Spleen (tissue), 11 donors: ENCODE measurements at regions not wholly inside any gene's neighbourhood (a gene's known extent, or its start where the extent isn't known, plus 50 kb on each side); places are given as distances from the start of the nearest gene placed in this dataset.

Experiments
- DNase-seq: peaks from one replicate; pipeline ENCODE4 v3.0.0-alpha.2; 2020
- H3K27ac ChIP-seq, 8 donors: fragments of 200-600 bp; sonication (generic) in 7 of 8; 1 replicate in 4 of 8; 2 replicates in 4 of 8; pipeline versions ENCODE4 v1.5.0 to v1.8.0; 2016 to 2021; ENCODE audit warnings: inconsistent platforms in 4 of 8, mild to moderate bottlenecking in 4 of 8, moderate library complexity in 1 of 8
- H3K27me3 ChIP-seq, 7 donors: fragments of 200-600 bp; sonication (generic) in 6 of 7; replicated peaks in 1 of 7; 1 replicate in 4 of 7; 2 replicates in 3 of 7; pipeline versions ENCODE4 v1.5.0 to v1.8.0; 2016 to 2021; ENCODE audit warnings: inconsistent platforms in 3 of 7, mild to moderate bottlenecking in 1 of 7
- H3K36me3 ChIP-seq, 6 donors: fragments of 200-600 bp; sonication (generic) in 5 of 6; 1 replicate in 4 of 6; 2 replicates in 2 of 6; pipeline versions ENCODE4 v1.5.0 to v1.8.0; 2016 to 2021; ENCODE audit warnings: inconsistent platforms in 2 of 6
- H3K4me1 ChIP-seq, 6 donors: fragments of 200-600 bp; sonication (generic) in 5 of 6; 1 replicate in 3 of 6; 2 replicates in 3 of 6; pipeline versions ENCODE4 v1.5.0 to v1.8.0; 2016 to 2021; ENCODE audit warnings: inconsistent platforms in 3 of 6
- H3K4me3 ChIP-seq, 8 donors: fragments of 200-600 bp; sonication (generic) in 7 of 8; 1 replicate in 4 of 8; 2 replicates in 4 of 8; pipeline versions ENCODE4 v1.5.0 to v1.8.0; 2016 to 2021; ENCODE audit warnings: inconsistent platforms in 4 of 8, mild to moderate bottlenecking in 4 of 8, moderate library complexity in 2 of 8
- H3K9me3 ChIP-seq, 8 donors: fragments of 200-600 bp; sonication (generic) in 7 of 8; 1 replicate in 4 of 8; 2 replicates in 4 of 8; pipeline versions ENCODE4 v1.5.0 to v1.8.0; 2016 to 2021; ENCODE audit warnings: inconsistent platforms in 4 of 8
- POLR2A ChIP-seq, 3 donors: fragments of 450-650 bp; IDR thresholded peaks; one replicate each; pipeline ENCODE4 v1.5.1; 2017; ENCODE audit warnings: antibody characterized with exemption in 3 of 3, mild to moderate bottlenecking in 1 of 3
- POLR2AphosphoS5 ChIP-seq, 3 donors: sonication (generic); formaldehyde crosslinking; IDR thresholded peaks; one replicate each; pipeline ENCODE4 v1.5.1; 2017; ENCODE audit warnings: antibody characterized with exemption in 3 of 3
- WGBS, 5 donors: extraction: QIAGEN DNeasy Blood & Tissue Kit in 3 of 5; methylation state at CpG; one replicate each; pipeline versions ENCODE4 v1.1.5 to v1.1.7; 2013 to 2018; 5-methylcytosine and 5-hydroxymethylcytosine counted together
- intact Hi-C: fragments of 100-400 bp; cut with DNase I; formaldehyde crosslinking; loops from one replicate; pipeline ENCODE4 v1.15.0; 2023; ENCODE audit warnings: low total_unique reads
- TF ChIP-seq, protein P1 (sequence below), 11 experiments: fragments of 200-600 bp in 7 of 11; fragments of 450-650 bp in 4 of 11; sonication (generic) in 4 of 11; IDR thresholded peaks in 8 of 11; conservative IDR thresholded peaks in 3 of 11; 1 replicate in 7 of 11; 2 replicates in 4 of 11; pipeline versions ENCODE4 v1.4.0 to v1.8.0; 2016 to 2021; ENCODE audit warnings: antibody characterized with exemption in 11 of 11, inconsistent platforms in 4 of 11, mild to moderate bottlenecking in 1 of 11
- donor health status: healthy with polysubstance abuse.
- donor health status: DM: no; HTN: no; CAD: no; lungs with moderate emphysema.
- donor health status: DM: no; HTN: no; CAD: no.
- donor health status: Bipolar disorder and iron deficiency.
- donor health status: healthy.
- donor health status: DM: no; HTN: no; CAD: no.
- donor health status: DM: yes; HTN: yes; CAD: no.

DNA sequence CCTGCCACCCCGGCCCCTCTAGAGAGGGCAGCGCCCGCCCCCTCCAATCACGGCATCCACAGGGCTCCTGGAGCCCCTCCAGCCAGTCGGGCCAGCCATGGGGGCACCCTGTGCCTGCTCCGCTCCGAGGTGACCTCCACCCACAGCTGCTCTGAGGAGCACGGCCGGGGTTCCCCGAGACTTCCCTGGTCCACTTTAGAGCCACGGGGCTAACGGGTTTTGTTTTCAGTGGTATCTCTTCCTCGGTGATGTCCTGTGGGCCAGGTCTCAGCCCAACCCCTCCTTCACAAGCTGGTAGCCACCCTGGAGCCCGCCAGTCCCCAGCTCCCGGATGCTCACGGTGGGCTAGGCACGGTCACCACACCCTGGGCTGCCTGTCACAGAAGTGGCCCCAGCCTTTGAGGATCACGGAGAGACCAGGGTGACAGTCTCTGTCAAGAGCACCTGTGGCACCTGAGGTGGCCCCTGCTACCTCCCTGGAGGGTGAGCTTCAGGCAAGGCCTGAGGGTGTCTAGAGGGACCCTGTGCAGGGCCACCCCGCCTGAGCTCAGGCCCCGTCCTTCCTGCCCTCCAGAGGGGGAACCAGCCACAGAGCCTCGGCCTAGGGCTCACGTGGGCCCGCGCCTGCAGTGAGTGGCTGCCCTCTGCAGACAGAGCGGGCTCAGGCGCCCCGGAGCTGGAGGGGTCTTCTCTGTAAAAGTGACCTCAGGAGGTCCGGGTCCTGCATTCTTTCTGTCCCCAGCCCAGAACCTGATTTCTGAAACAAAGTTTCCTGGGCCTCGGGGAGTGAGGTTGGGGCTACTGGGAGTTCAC lies 146.0 kb upstream of the C14orf180 start:
- intact Hi-C loops = no loop called here
- no peak overlapping the region for H3K4me3 ChIP-seq
- no peak overlapping the region for H3K27ac ChIP-seq
- H3K9me3 ChIP-seq = no peaks in the 10 kb centered on the region
- no peaks in the 10 kb centered on the region for H3K36me3 ChIP-seq
- DNase-seq = peak; percentile 69
- TF ChIP-seq POLR2A (IDR thresholded peaks at IDR 0.05) (no peak), POLR2AphosphoS5 (IDR thresholded peaks at IDR 0.05) (no peak)
- TF ChIP-seq, protein P1, sequence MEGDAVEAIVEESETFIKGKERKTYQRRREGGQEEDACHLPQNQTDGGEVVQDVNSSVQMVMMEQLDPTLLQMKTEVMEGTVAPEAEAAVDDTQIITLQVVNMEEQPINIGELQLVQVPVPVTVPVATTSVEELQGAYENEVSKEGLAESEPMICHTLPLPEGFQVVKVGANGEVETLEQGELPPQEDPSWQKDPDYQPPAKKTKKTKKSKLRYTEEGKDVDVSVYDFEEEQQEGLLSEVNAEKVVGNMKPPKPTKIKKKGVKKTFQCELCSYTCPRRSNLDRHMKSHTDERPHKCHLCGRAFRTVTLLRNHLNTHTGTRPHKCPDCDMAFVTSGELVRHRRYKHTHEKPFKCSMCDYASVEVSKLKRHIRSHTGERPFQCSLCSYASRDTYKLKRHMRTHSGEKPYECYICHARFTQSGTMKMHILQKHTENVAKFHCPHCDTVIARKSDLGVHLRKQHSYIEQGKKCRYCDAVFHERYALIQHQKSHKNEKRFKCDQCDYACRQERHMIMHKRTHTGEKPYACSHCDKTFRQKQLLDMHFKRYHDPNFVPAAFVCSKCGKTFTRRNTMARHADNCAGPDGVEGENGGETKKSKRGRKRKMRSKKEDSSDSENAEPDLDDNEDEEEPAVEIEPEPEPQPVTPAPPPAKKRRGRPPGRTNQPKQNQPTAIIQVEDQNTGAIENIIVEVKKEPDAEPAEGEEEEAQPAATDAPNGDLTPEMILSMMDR (IDR thresholded peaks at IDR 0.05 in 8 of 11, conservative IDR thresholded peaks at IDR 0.05 in 3 of 11) = no peak
- H3K4me1 ChIP-seq = peaks cover 6 to 25% (median 15%) of the 10 kb centered on the region in 6 donors
- 83 to 91% (median 88%) methylated on average over 22 to 29 of the region's 29 CpGs for WGBS, 5 donors
- peaks cover 0 to 13% (median 0%) of the 10 kb centered on the region in 7 donors for H3K27me3 ChIP-seq

DNA sequence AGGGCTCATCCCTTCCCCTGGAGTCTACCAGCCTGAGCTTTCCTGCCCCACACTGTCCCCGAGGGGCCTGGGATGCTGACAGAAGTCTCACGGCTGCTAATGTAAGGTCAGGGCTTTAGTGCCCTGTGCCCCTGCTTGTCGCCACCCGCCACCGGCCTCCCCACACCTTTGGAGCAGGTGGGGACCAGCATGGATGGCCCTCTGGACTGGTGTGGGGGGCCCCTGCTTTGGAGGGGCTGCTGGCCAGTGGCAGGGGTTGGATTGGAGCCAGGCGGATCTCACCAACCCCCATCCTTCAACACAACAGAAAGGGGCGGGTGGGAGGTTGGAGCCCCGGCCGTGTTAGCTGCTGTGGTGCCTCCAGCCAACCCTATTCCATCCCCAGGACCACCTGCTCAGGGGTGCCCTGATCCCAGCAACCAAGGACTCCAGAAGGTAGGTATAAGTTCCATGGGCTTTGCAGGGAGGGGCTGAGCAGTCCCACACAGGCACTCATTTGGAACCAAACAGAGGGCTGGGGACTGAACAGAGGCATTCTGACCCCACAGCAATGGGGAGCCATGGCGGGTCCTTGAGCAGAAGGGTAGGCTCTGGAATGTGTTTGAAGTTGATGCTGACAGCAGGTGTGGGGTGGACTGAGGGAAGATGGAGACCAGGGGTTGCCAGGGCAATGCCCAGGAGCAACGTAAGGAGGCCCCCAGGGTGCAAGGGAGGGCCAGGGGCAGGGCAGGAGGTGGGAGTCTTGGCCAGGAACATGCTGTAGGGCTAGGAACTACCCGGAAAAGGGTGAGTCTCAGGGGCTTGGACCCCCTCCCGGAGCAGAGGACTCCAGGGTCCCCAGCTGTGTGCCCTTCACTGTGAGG lies 145.1 kb upstream of the C14orf180 start:
- H3K4me3 ChIP-seq = no peak overlapping the region
- 76 to 92% (median 87%) methylated on average over 12 to 13 of the region's 13 CpGs for WGBS, 5 donors
- H3K27ac ChIP-seq = no peak overlapping the region
- no peaks in the 10 kb centered on the region for H3K9me3 ChIP-seq
- peaks cover 6 to 25% (median 15%) of the 10 kb centered on the region in 6 donors for H3K4me1 ChIP-seq
- intact Hi-C loops = no loop called here
- H3K27me3 ChIP-seq = peaks cover 0 to 10% (median 0%) of the 10 kb centered on the region in 7 donors
- peak; percentile 40 for DNase-seq
- TF ChIP-seq, protein P1 (IDR thresholded peaks at IDR 0.05 in 8 of 11, conservative IDR thresholded peaks at IDR 0.05 in 3 of 11) = no peak
- TF ChIP-seq POLR2AphosphoS5 (IDR thresholded peaks at IDR 0.05) (no peak), POLR2A (IDR thresholded peaks at IDR 0.05) (no peak)
- H3K36me3 ChIP-seq = no peaks in the 10 kb centered on the region

DNA sequence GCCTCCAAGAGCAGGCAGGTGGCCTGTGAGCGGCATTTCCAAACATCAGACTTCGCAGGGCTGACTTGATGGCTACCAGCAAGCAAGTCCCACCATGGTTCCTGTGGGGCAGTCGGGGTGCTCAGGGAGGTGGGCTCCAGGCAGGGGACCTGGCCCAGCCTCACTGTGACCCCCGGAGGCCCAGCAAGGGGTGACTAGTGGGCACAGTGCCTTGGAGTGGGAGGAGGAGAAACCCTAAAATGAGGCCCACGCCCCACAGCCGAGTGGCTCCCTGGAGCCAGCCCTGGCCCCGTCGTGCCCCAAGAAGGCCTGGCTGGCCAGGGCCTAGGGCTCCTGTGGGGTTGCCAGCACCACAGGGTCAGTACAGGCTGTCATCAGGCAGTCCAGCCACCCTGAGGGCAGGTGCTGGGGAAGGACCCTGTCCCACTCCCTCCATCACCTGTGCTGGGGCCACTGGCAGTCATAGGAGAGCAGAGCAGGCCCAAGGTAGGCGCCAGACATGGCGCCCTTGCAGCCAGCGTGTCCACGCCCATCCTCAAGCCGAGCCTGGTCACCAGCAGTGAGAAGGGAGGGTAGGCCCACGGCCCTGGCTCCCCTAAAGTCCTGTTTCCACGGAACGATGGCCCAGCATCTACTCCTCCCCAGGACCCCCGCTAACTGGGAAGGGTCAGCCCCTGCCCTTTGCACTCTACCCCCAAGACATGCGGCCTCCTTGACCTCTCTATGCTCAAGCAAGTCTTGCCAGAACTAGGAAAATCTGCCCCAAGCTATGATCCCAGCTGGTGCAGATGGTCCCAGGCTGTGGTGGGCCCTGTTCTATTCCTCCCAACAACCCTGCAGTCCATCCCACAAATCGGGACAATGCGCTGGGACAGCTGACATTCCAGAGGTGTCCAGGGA lies 144.2 kb upstream of the C14orf180 start:
- Histone ChIP-seq H3K4me1 (peaks cover 6 to 25% (median 15%) of the 10 kb centered on the region in 6 donors), H3K9me3 (no peaks in the 10 kb centered on the region), H3K36me3 (no peaks in the 10 kb centered on the region), H3K4me3 (peak overlapping the region in 2 of 8 donors; percentile 2 to 49), H3K27ac (peak overlapping the region; percentile 42 to 84 (median 74)), H3K27me3 (peaks cover 0 to 8% (median 0%) of the 10 kb centered on the region in 7 donors)
- intact Hi-C loops = no loop called here
- WGBS, 5 donors = 85 to 91% (median 89%) methylated on average over 7 to 20 of the region's 20 CpGs
- peak; percentile 71 for DNase-seq
- TF ChIP-seq POLR2AphosphoS5 (IDR thresholded peaks at IDR 0.05) (no peak), POLR2A (IDR thresholded peaks at IDR 0.05) (no peak)
- TF ChIP-seq, protein P1 (IDR thresholded peaks at IDR 0.05 in 8 of 11, conservative IDR thresholded peaks at IDR 0.05 in 3 of 11) = no peak
